A673 (cell line): ENCODE measurements at regions not wholly inside any gene's neighbourhood (a gene's known extent, or its start where the extent isn't known, plus 50 kb on each side); places are given as distances from the start of the nearest gene placed in this dataset.
"Not testable (repeated sequence)": the region's sequence is repeated elsewhere in the genome, so short reads cannot be mapped to it uniquely, and the experiment has no call there.

Experiments used
- BruUV-seq: library from RNA; stranded (reverse); fragments of 400-500 nt; replicated peaks from 2 replicates; lab custom pipeline; 2021; lab: Mats Ljungman, UMichigan
- CTCF ChIA-PET: fragments of 300-600 bp; sonication (Branson Sonifier 250); formaldehyde crosslinking; loops from one replicate; lab custom pipeline; 2022; ENCODE audit warnings: antibody characterized with exemption; lab: Charles Lee
- POLR2A ChIA-PET: fragments of 300-600 bp; sonication (Branson Sonifier 250); formaldehyde crosslinking; loops from one replicate; lab custom pipeline; 2022; ENCODE audit warnings: antibody characterized with exemption; ENCODE audit not compliant: low non-redundant PET; lab: Charles Lee
- DNase-seq: peaks from one replicate; pipeline ENCODE4 v3.0.0-alpha.2; 2015; ENCODE audit warnings: low spot score
- H3K27ac ChIP-seq: fragments of 200-600 bp; sonication (generic); 2 replicates; pipeline ENCODE4 v1.5.1; 2016; ENCODE audit warnings: mixed run types, low read depth, mild to moderate bottlenecking, mixed read lengths, antibody characterized with exemption, low read length; ENCODE audit not compliant: poor library complexity, severe bottlenecking
- H3K27me3 ChIP-seq: fragments of 200-600 bp; sonication (generic); replicated peaks from 2 replicates; pipeline ENCODE4 v1.6.1; 2017; ENCODE audit warnings: mixed run types, low read depth, mild to moderate bottlenecking, mixed read lengths, antibody characterized with exemption, low read length; ENCODE audit not compliant: insufficient read depth, poor library complexity
- H3K36me3 ChIP-seq: fragments of 200-600 bp; sonication (generic); 2 replicates; pipeline ENCODE4 v1.6.1; 2016; ENCODE audit warnings: mixed run types, mild to moderate bottlenecking, mixed read lengths, antibody characterized with exemption, low read length; ENCODE audit not compliant: insufficient read depth, poor library complexity, severe bottlenecking
- H3K4me1 ChIP-seq: fragments of 200-600 bp; sonication (generic); 2 replicates; pipeline ENCODE4 v1.6.1; 2017; ENCODE audit warnings: mixed run types, mild to moderate bottlenecking, mixed read lengths, antibody characterized with exemption, low read length; ENCODE audit not compliant: insufficient read depth, poor library complexity, severe bottlenecking
- H3K4me3 ChIP-seq: fragments of 200-600 bp; sonication (generic); 2 replicates; pipeline ENCODE4 v1.5.1; 2016; ENCODE audit warnings: low read depth, mixed run types, mild to moderate bottlenecking, mixed read lengths, low read length; ENCODE audit not compliant: poor library complexity, severe bottlenecking
- H3K9me3 ChIP-seq: fragments of 200-600 bp; sonication (generic); 2 replicates; pipeline ENCODE4 v1.6.1; 2016; ENCODE audit warnings: mixed run types, low read depth, mild to moderate bottlenecking, mixed read lengths, antibody characterized with exemption, low read length; ENCODE audit not compliant: poor library complexity, severe bottlenecking
- intact Hi-C: fragments of 100-400 bp; cut with micrococcal nuclease; formaldehyde crosslinking; loops from one replicate; pipeline ENCODE4 v1.10.0; 2022; ENCODE audit not compliant: unreplicated experiment

- POLR2A ChIA-PET, H3K4me1 ChIP-seq, BruUV-seq, H3K4me3 ChIP-seq, intact Hi-C loops, H3K36me3 ChIP-seq, H3K9me3 ChIP-seq, DNase-seq, CTCF ChIA-PET, H3K27me3 ChIP-seq, H3K27ac ChIP-seq: not testable (repeated sequence)
Measured at GRCh38 chr15:24488164-24488907, 187.2 kb upstream of the NPAP1 start.

GRCh38 chr15:24505216-24505615, 170.4 kb upstream of the NPAP1 start:
- H3K4me3 ChIP-seq, H3K4me1 ChIP-seq, intact Hi-C loops, H3K27ac ChIP-seq, DNase-seq, H3K9me3 ChIP-seq, CTCF ChIA-PET, H3K27me3 ChIP-seq, BruUV-seq, H3K36me3 ChIP-seq, POLR2A ChIA-PET: not testable (repeated sequence)

GRCh38 chr15:24509714-24510113, 165.9 kb upstream of the NPAP1 start:
- H3K4me3 ChIP-seq, H3K27ac ChIP-seq, H3K4me1 ChIP-seq, BruUV-seq, POLR2A ChIA-PET, DNase-seq, intact Hi-C loops, H3K36me3 ChIP-seq, H3K27me3 ChIP-seq, H3K9me3 ChIP-seq, CTCF ChIA-PET: not testable (repeated sequence)

GRCh38 chr15:24511598-24511997, 164.0 kb upstream of the NPAP1 start:
- POLR2A ChIA-PET, H3K27me3 ChIP-seq, BruUV-seq: not testable (repeated sequence)

GRCh38 chr15:24518772-24519171, 156.8 kb upstream of the NPAP1 start:
- H3K4me1 ChIP-seq, BruUV-seq, H3K9me3 ChIP-seq, H3K36me3 ChIP-seq, DNase-seq, POLR2A ChIA-PET, H3K27me3 ChIP-seq, CTCF ChIA-PET, H3K27ac ChIP-seq, intact Hi-C loops, H3K4me3 ChIP-seq: not testable (repeated sequence)

More at GRCh38 chr15:24511598-24511997, 164.0 kb upstream of the NPAP1 start:
- H3K4me1 ChIP-seq, H3K9me3 ChIP-seq, CTCF ChIA-PET, H3K27ac ChIP-seq, H3K4me3 ChIP-seq, H3K36me3 ChIP-seq, DNase-seq, intact Hi-C loops: not testable (repeated sequence)

GRCh38 chr15:24531235-24531634, 144.3 kb upstream of the NPAP1 start:
- H3K9me3 ChIP-seq, CTCF ChIA-PET, H3K36me3 ChIP-seq, H3K4me1 ChIP-seq, H3K4me3 ChIP-seq, H3K27ac ChIP-seq, H3K27me3 ChIP-seq, BruUV-seq, DNase-seq, intact Hi-C loops, POLR2A ChIA-PET: not testable (repeated sequence)

GRCh38 chr15:24534032-24534431, 141.5 kb upstream of the NPAP1 start:
- H3K36me3 ChIP-seq, BruUV-seq, H3K27me3 ChIP-seq, POLR2A ChIA-PET, DNase-seq, CTCF ChIA-PET, H3K9me3 ChIP-seq, H3K4me3 ChIP-seq, intact Hi-C loops, H3K4me1 ChIP-seq, H3K27ac ChIP-seq: not testable (repeated sequence)

- H3K27me3 ChIP-seq, H3K4me3 ChIP-seq, BruUV-seq, intact Hi-C loops, H3K36me3 ChIP-seq, H3K4me1 ChIP-seq, DNase-seq, CTCF ChIA-PET, POLR2A ChIA-PET, H3K27ac ChIP-seq: not testable (repeated sequence)
- peaks cover 11% of the 10 kb centered on the region for H3K9me3 ChIP-seq
Measured at GRCh38 chr15:24557281-24557680, 118.3 kb upstream of the NPAP1 start.
